HepG2 (cell line): ENCODE measurements at regions not wholly inside any gene's neighbourhood (a gene's known extent, or its start where the extent isn't known, plus 50 kb on each side); places are given as distances from the start of the nearest gene placed in this dataset.

Experiments used
- CREM ChIP-seq, 2 experiments: sonication (generic) in 1 of 2; formaldehyde crosslinking in 1 of 2; IDR thresholded peaks; 2 replicates each; pipeline versions ENCODE4 v1.4.0 to v1.6.1; 2016 to 2020; ENCODE audit warnings: antibody characterized with exemption in 1 of 2, mild to moderate bottlenecking in 1 of 2, missing genetic modification reagents in 1 of 2
- ISL2 ChIP-seq: sonication (generic); formaldehyde crosslinking; IDR thresholded peaks from 2 replicates; pipeline ENCODE4 v1.5.0; 2020; ENCODE audit warnings: missing genetic modification reagents
- MTF2 ChIP-seq: sonication (generic); formaldehyde crosslinking; IDR thresholded peaks from 2 replicates; pipeline ENCODE4 v1.5.0; 2020; ENCODE audit warnings: missing genetic modification reagents, borderline replicate concordance
- POLR2AphosphoS5 ChIP-seq: IDR thresholded peaks from 2 replicates; pipeline ENCODE4 v1.6.1; 2012; ENCODE audit warnings: low read depth, low read length
- ZNF468 ChIP-seq: sonication (generic); formaldehyde crosslinking; IDR thresholded peaks from 2 replicates; pipeline ENCODE4 v1.8.0; 2022; ENCODE audit warnings: mild to moderate bottlenecking, moderate library complexity, missing genetic modification reagents
- ZNF670 ChIP-seq: sonication (generic); formaldehyde crosslinking; IDR thresholded peaks from 2 replicates; pipeline ENCODE4 v1.8.0; 2022; ENCODE audit warnings: mild to moderate bottlenecking, missing genetic modification reagents, borderline replicate concordance
- ZNF792 ChIP-seq: IDR thresholded peaks from 2 replicates; pipeline ENCODE4 v1.6.1; 2016
- TF ChIP-seq, protein P1 (sequence below): sonication (generic); formaldehyde crosslinking; IDR thresholded peaks from 2 replicates; pipeline ENCODE4 v1.5.0; 2020; ENCODE audit warnings: mild to moderate bottlenecking, missing genetic modification reagents, moderate library complexity
- TF ChIP-seq, protein P2 (sequence below): sonication (generic); formaldehyde crosslinking; IDR thresholded peaks from 2 replicates; pipeline ENCODE4 v1.4.0; 2020; ENCODE audit warnings: mild to moderate bottlenecking, missing genetic modification reagents
- TF ChIP-seq, protein P3 (sequence below), 2 experiments: fragments of 450-650 bp in 1 of 2; sonication (generic) in 1 of 2; formaldehyde crosslinking; IDR thresholded peaks; 2 replicates each; pipeline versions ENCODE4 v1.5.0 to v1.8.0; 2020 to 2022; ENCODE audit warnings: mild to moderate bottlenecking in 1 of 2, missing genetic modification reagents in 1 of 2

DNA sequence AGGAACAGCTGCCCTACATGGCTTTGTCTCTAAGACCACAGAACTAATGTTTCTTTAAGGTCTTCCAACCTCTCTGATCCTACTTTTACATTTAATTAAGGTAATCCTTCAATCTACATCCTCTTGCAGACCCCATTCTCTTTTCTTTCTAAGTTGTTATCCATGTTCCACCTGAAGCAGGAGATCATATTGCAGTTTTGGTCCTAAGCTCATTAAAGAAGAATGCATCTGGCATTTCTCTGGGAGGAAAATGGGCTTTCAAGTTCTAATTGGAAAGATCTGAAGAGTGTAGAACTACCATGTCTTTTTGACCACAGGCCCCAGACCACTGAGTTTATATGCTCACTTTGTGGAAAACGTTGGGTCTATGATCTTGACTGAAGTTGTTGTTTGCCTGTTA lies 111.2 kb downstream of the SEM1 start:
- TF ChIP-seq CREM (IDR thresholded peaks at IDR 0.05) (no peak), CREM (CRISPR knock-in tag; IDR thresholded peaks at IDR 0.05) (no peak), ISL2 (no peak), ZNF792 (no peak), ZNF468 (no peak), ZNF670 (no peak), MTF2 (no peak), POLR2AphosphoS5 (no peak)
- TF ChIP-seq, protein P1, sequence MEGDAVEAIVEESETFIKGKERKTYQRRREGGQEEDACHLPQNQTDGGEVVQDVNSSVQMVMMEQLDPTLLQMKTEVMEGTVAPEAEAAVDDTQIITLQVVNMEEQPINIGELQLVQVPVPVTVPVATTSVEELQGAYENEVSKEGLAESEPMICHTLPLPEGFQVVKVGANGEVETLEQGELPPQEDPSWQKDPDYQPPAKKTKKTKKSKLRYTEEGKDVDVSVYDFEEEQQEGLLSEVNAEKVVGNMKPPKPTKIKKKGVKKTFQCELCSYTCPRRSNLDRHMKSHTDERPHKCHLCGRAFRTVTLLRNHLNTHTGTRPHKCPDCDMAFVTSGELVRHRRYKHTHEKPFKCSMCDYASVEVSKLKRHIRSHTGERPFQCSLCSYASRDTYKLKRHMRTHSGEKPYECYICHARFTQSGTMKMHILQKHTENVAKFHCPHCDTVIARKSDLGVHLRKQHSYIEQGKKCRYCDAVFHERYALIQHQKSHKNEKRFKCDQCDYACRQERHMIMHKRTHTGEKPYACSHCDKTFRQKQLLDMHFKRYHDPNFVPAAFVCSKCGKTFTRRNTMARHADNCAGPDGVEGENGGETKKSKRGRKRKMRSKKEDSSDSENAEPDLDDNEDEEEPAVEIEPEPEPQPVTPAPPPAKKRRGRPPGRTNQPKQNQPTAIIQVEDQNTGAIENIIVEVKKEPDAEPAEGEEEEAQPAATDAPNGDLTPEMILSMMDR (CRISPR knock-in tag) = no peak
- TF ChIP-seq, protein P2, sequence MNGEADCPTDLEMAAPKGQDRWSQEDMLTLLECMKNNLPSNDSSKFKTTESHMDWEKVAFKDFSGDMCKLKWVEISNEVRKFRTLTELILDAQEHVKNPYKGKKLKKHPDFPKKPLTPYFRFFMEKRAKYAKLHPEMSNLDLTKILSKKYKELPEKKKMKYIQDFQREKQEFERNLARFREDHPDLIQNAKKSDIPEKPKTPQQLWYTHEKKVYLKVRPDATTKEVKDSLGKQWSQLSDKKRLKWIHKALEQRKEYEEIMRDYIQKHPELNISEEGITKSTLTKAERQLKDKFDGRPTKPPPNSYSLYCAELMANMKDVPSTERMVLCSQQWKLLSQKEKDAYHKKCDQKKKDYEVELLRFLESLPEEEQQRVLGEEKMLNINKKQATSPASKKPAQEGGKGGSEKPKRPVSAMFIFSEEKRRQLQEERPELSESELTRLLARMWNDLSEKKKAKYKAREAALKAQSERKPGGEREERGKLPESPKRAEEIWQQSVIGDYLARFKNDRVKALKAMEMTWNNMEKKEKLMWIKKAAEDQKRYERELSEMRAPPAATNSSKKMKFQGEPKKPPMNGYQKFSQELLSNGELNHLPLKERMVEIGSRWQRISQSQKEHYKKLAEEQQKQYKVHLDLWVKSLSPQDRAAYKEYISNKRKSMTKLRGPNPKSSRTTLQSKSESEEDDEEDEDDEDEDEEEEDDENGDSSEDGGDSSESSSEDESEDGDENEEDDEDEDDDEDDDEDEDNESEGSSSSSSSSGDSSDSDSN = no peak
- TF ChIP-seq, protein P3, sequence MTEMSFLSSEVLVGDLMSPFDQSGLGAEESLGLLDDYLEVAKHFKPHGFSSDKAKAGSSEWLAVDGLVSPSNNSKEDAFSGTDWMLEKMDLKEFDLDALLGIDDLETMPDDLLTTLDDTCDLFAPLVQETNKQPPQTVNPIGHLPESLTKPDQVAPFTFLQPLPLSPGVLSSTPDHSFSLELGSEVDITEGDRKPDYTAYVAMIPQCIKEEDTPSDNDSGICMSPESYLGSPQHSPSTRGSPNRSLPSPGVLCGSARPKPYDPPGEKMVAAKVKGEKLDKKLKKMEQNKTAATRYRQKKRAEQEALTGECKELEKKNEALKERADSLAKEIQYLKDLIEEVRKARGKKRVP (CRISPR knock-in tag; IDR thresholded peaks at IDR 0.05) = no peak
